ENCODE measurements at regions not wholly inside any gene's neighbourhood (a gene's known extent, or its start where the extent isn't known, plus 50 kb on each side); places are given as distances from the start of the nearest gene placed in this dataset.

DNA sequence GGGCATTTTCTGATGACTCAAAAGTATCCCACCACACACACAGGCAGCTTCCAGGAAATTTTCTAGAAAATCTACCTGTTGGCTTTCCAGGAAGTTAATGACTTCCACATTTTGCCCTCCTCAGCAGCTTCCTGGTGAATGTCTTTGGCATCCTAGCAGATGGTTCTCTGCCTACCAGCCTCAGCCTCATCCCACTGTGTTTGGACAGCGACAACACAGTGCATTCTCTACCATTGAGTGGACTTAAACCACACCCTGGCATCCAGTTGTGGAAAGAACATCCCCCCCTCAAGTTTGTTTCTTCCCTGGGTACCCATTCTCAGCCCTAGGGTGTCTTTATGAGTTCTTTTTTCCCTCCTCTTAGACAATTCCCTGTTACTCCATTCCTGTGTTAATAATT, 50.8 kb upstream of the GADL1 start:
- POLR2A ChIA-PET, result no interaction called here
- H3K4me3 Mint-ChIP-seq, result no peak overlapping the region
- CTCF ChIA-PET, result no interaction called here
- H3K27me3 Mint-ChIP-seq, result no peaks in the 10 kb centered on the region
- no peak for DNase-seq
- H3K9me3 Mint-ChIP-seq, result peaks cover 3% of the 10 kb centered on the region
- no peaks in the 10 kb centered on the region for H3K4me1 Mint-ChIP-seq
- H3K36me3 Mint-ChIP-seq (ENCODE audit: low read depth), result no peaks in the 10 kb centered on the region
- no peak overlapping the region for H3K27ac Mint-ChIP-seq

- POLR2A ChIA-PET, result no interaction called here
These were observed 54.0 kb upstream of the GADL1 start for GRCh38 chr3:30948426-30948825.

GRCh38 chr3:30951826-30952225, 57.4 kb upstream of the GADL1 start:
- no peaks in the 10 kb centered on the region for H3K4me1 Mint-ChIP-seq
- CTCF ChIA-PET, result no interaction called here
- no peaks in the 10 kb centered on the region for H3K36me3 Mint-ChIP-seq (ENCODE audit: low read depth)
- H3K4me3 Mint-ChIP-seq, result no peak overlapping the region
- no peak for DNase-seq
- POLR2A ChIA-PET, result no interaction called here
- H3K27me3 Mint-ChIP-seq, result no peaks in the 10 kb centered on the region
- H3K27ac Mint-ChIP-seq, result no peak overlapping the region
- H3K9me3 Mint-ChIP-seq, result no peaks in the 10 kb centered on the region

More at GRCh38 chr3:30948426-30948825, 54.0 kb upstream of the GADL1 start:
- Mint-ChIP-seq H3K36me3 (ENCODE audit: low read depth) (no peaks in the 10 kb centered on the region), H3K4me1 (no peaks in the 10 kb centered on the region), H3K4me3 (no peak overlapping the region), H3K9me3 (peaks cover 3% of the 10 kb centered on the region), H3K27me3 (no peaks in the 10 kb centered on the region), H3K27ac (no peak overlapping the region)
- DNase-seq, result no peak
- CTCF ChIA-PET, result no interaction called here

GRCh38 chr3:30952786-30953185, 58.3 kb upstream of the GADL1 start:
- no peak for DNase-seq
- no peaks in the 10 kb centered on the region for H3K4me1 Mint-ChIP-seq
- no peak overlapping the region for H3K27ac Mint-ChIP-seq
- H3K27me3 Mint-ChIP-seq, result no peaks in the 10 kb centered on the region
- ChIA-PET CTCF (no interaction called here), POLR2A (no interaction called here)
- no peaks in the 10 kb centered on the region for H3K36me3 Mint-ChIP-seq (ENCODE audit: low read depth)
- no peak overlapping the region for H3K4me3 Mint-ChIP-seq
- peaks cover 3% of the 10 kb centered on the region for H3K9me3 Mint-ChIP-seq

GRCh38 chr3:30954426-30954825, 60.0 kb upstream of the GADL1 start:
- no peak for DNase-seq
- Mint-ChIP-seq H3K4me1 (no peaks in the 10 kb centered on the region), H3K27ac (no peak overlapping the region), H3K9me3 (peaks cover 12% of the 10 kb centered on the region), H3K36me3 (ENCODE audit: low read depth) (peaks cover under 1% of the 10 kb centered on the region), H3K27me3 (no peaks in the 10 kb centered on the region), H3K4me3 (no peak overlapping the region)
- ChIA-PET POLR2A (no interaction called here), CTCF (no interaction called here)

DNA sequence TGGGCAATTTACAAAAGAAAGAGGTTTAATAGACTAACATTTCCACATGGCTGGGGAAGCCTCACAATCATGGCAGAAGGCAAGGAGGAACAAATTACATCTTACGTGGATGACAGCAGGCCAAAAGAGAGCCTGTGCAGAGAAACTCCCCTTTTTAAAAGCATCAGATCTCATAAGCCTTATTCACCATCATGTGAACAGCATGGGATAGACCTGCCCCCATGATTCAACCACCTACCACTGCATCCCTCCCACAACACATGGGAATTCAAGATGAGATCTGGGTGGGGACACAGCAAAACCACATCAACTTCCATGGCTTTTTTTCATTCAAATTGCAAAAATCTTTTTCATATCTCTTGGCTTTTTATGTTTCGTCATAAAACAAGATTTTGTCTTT, 67.6 kb upstream of the GADL1 start:
- Mint-ChIP-seq H3K27ac (no peak overlapping the region), H3K4me1 (peaks cover 21% of the 10 kb centered on the region), H3K27me3 (no peaks in the 10 kb centered on the region), H3K36me3 (ENCODE audit: low read depth) (peaks cover 8% of the 10 kb centered on the region), H3K4me3 (no peak overlapping the region), H3K9me3 (peaks cover 29% of the 10 kb centered on the region)
- ChIA-PET POLR2A (no interaction called here), CTCF (no interaction called here)
- no peak for DNase-seq

DNA sequence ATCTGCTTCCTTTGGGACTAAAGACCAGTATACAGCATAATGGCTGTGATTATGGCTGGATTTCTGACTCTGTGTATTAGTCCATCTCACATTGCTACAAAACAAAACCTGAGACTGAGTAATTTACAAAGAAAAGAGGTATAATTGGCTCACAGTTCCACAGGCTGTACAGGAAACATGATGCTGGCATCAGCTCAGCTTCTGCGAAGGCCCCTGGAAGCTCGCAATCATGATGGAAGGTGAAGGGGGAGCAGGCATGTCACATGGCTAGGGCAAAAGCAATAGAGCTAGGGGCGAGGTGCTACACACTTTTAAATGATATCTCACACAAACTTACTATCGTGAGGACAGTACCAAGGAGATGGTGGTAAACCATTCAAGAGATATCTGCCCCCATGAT, 68.0 kb upstream of the GADL1 start:
- Mint-ChIP-seq H3K27ac (no peak overlapping the region), H3K9me3 (peaks cover 27% of the 10 kb centered on the region), H3K27me3 (no peaks in the 10 kb centered on the region), H3K4me3 (no peak overlapping the region), H3K4me1 (peaks cover 21% of the 10 kb centered on the region), H3K36me3 (ENCODE audit: low read depth) (peaks cover 8% of the 10 kb centered on the region)
- POLR2A ChIA-PET, result no interaction called here
- no peak for DNase-seq
- CTCF ChIA-PET, result no interaction called here

DNA sequence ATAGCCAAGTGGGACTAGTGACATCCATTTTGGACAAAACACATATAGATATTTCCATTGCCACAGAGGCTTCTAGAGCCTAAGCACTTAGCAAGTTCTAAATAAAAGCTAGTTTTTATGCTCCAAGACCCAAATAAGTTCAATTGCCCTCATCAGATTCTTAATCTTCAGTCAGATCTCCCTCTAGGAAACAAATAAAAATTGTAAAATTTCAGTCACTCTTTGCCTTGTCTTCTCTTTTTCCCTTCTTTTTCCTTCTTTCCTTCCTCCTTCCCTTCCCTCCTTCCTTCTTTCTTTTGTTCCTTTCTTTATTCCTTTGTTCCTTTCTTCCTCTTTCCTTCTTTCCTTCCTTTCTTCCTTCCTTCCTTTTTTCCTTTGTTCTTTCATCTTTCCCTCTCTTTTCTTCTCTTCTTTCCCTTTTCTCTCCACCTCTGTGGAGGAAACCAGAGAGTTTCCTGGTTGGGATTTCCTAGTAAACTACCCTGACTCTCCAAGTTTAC, 68.8 kb upstream of the GADL1 start:
- Mint-ChIP-seq H3K9me3 (peaks cover 25% of the 10 kb centered on the region), H3K36me3 (ENCODE audit: low read depth) (peaks cover 8% of the 10 kb centered on the region), H3K27ac (no peak overlapping the region), H3K4me3 (no peak overlapping the region), H3K27me3 (no peaks in the 10 kb centered on the region), H3K4me1 (peaks cover 21% of the 10 kb centered on the region)
- POLR2A ChIA-PET, result no interaction called here
- CTCF ChIA-PET, result no interaction called here
- DNase-seq, result no peak

DNA sequence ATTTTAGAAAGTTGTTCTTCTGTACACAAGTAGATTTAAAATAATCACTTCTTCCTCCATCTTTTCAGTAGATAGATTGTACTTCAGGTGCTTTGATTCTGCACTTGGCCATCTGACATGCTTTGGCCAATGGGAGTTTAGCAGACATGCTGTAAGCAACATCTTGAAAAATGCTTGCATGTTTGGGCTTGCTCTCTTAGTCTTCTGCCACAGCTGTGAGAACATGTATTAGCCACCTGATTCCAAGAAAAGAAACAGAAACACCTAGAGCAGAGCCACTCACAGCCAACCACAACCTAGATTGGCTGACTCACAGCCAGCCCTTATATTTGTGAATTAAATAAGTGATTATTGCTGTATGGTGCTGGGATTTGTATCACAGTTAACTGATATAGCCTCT, 70.2 kb upstream of the GADL1 start:
- peak; percentile 43 for DNase-seq
- Mint-ChIP-seq H3K27me3 (no peaks in the 10 kb centered on the region), H3K4me1 (peaks cover 21% of the 10 kb centered on the region), H3K4me3 (no peak overlapping the region), H3K27ac (peak overlapping the region; percentile 1), H3K9me3 (peaks cover 15% of the 10 kb centered on the region), H3K36me3 (ENCODE audit: low read depth) (peaks cover 5% of the 10 kb centered on the region)
- ChIA-PET CTCF (no interaction called here), POLR2A (no interaction called here)

DNA sequence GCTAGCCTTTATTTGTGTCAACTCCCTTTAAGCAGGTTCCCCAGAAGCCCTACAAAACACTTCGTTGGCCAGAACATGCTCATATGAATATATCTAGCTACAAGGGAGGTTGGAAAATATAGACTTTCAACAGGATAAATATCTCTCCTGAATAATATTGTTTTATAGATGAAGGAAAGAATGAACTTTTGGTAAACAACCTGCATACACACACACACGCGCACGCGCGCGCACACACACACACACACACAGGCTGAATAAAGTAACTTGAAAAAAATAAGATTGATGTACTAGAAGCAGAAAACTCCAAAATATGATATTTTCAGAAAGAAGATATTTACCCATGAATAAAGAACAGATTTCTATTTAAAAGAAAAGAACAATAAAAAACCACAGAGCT, 72.4 kb upstream of the GADL1 start:
- Mint-ChIP-seq H3K4me1 (peaks cover 25% of the 10 kb centered on the region), H3K36me3 (ENCODE audit: low read depth) (peaks cover 5% of the 10 kb centered on the region), H3K4me3 (no peak overlapping the region)

GRCh38 chr3:30970183-30970582, 75.7 kb upstream of the GADL1 start:
- no peaks in the 10 kb centered on the region for H3K9me3 Mint-ChIP-seq
- H3K36me3 Mint-ChIP-seq (ENCODE audit: low read depth), result no peaks in the 10 kb centered on the region
- H3K4me1 Mint-ChIP-seq, result peaks cover 7% of the 10 kb centered on the region
- POLR2A ChIA-PET, result no interaction called here
- H3K4me3 Mint-ChIP-seq, result no peak overlapping the region
- CTCF ChIA-PET, result no interaction called here
- no peak for DNase-seq
- no peak overlapping the region for H3K27ac Mint-ChIP-seq
- no peaks in the 10 kb centered on the region for H3K27me3 Mint-ChIP-seq

More for the DNA sequence above, 72.4 kb upstream of the GADL1 start:
- Mint-ChIP-seq H3K27ac (no peak overlapping the region), H3K9me3 (peaks cover 12% of the 10 kb centered on the region), H3K27me3 (no peaks in the 10 kb centered on the region)
- POLR2A ChIA-PET, result no interaction called here
- CTCF ChIA-PET, result no interaction called here
- no peak for DNase-seq

DNA sequence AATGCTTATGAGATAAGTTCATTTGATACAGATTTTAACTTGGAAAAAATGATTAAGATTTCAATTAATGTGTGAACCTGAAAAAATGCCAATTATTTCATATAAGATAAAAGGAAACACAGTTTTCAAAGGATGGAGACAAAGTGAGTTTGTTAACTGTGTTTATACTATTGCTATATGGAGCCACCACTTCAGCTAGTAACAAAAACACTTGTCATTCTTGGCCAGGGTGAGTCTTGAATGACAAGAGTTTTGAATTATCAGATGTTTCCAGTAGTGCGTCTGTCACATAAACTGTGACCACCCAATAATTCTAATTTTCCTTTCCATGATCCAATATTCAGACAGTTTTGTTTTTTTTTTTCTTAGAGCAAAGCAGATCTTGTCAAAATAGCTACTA, 78.0 kb upstream of the GADL1 start:
- ChIA-PET POLR2A (no interaction called here), CTCF (no interaction called here)
- H3K4me1 Mint-ChIP-seq, result peaks cover 4% of the 10 kb centered on the region
- DNase-seq, result no peak
- H3K9me3 Mint-ChIP-seq, result no peaks in the 10 kb centered on the region
- H3K4me3 Mint-ChIP-seq, result no peak overlapping the region
- H3K27me3 Mint-ChIP-seq, result no peaks in the 10 kb centered on the region
- no peak overlapping the region for H3K27ac Mint-ChIP-seq
- no peaks in the 10 kb centered on the region for H3K36me3 Mint-ChIP-seq (ENCODE audit: low read depth)

DNA sequence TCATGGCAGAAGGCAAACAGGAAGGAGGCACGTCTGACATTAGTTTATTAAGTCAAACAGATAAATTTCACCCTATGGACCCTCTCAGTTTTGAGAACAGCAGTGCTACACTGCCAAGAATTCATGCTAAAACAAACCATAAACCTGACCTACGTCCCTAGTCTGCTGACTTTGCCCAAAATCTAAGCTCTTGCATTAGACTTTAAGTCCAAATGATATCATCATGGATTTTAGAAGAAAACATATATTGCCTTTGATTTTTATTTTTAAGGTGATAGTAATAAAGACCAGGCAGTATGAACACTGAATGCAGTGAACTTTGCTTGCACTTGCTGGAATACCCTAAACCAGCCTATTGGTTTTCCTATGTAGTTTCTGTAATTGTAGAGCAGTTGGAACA, 79.6 kb upstream of the GADL1 start:
- DNase-seq, result no peak
- ChIA-PET POLR2A (no interaction called here), CTCF (no interaction called here)
- Mint-ChIP-seq H3K27ac (no peak overlapping the region), H3K4me3 (no peak overlapping the region), H3K4me1 (peaks cover 4% of the 10 kb centered on the region), H3K9me3 (no peaks in the 10 kb centered on the region), H3K36me3 (ENCODE audit: low read depth) (no peaks in the 10 kb centered on the region), H3K27me3 (no peaks in the 10 kb centered on the region)

- ChIA-PET POLR2A (no interaction called here), CTCF (no interaction called here)
- Mint-ChIP-seq H3K9me3 (no peaks in the 10 kb centered on the region), H3K36me3 (ENCODE audit: low read depth) (no peaks in the 10 kb centered on the region), H3K4me1 (no peaks in the 10 kb centered on the region), H3K27me3 (no peaks in the 10 kb centered on the region), H3K27ac (no peak overlapping the region), H3K4me3 (no peak overlapping the region)
- DNase-seq, result no peak
These were observed 83.1 kb upstream of the GADL1 start for GRCh38 chr3:30977592-30977991.

DNA sequence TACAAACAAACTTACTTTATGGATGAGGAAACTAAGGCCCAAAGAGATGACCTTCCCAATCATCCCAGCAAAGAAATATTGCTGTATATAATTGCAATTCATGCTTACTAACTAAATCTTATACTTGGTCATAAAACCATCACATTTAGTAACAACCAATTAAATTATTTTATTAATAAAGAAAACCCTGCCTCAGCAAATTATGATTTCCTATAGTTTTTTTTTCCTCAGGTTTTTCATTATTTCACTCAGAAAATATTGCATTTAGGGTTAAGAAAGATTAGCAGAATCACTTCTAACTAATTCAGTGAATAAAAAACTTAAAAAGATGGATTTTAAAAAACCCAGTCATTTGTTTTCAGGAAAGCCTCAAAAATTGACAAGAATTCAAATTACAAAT, 86.5 kb upstream of the GADL1 start:
- H3K36me3 Mint-ChIP-seq (ENCODE audit: low read depth), result no peaks in the 10 kb centered on the region
- no peak for DNase-seq
- H3K27me3 Mint-ChIP-seq, result peaks cover 4% of the 10 kb centered on the region
- H3K9me3 Mint-ChIP-seq, result no peaks in the 10 kb centered on the region
- CTCF ChIA-PET, result no interaction called here
- POLR2A ChIA-PET, result no interaction called here
- no peak overlapping the region for H3K27ac Mint-ChIP-seq
- no peak overlapping the region for H3K4me3 Mint-ChIP-seq
- H3K4me1 Mint-ChIP-seq, result no peaks in the 10 kb centered on the region

Data from activated CD4-positive, alpha-beta memory T cell treated with anti-CD3 and anti-CD28 coated beads, Interleukin-2, amount 10 ng/mL, durations not matched to agents 7 days and 5 days (primary cell).